GM18867 (cell line): ENCODE measurements at regions not wholly inside any gene's neighbourhood (a gene's known extent, or its start where the extent isn't known, plus 50 kb on each side); places are given as distances from the start of the nearest gene placed in this dataset.
"Not testable (repeated sequence)": the region's sequence is repeated elsewhere in the genome, so short reads cannot be mapped to it uniquely, and the experiment has no call there.

Experiments used
- ATAC-seq: cut with Tn5 transposase; IDR thresholded peaks from one replicate; pipeline ENCODE4 v1.9.1; 2021; ENCODE audit warnings: mild to moderate bottlenecking, moderate library complexity; ENCODE audit not compliant: unreplicated experiment

- not testable (repeated sequence) for ATAC-seq
Measured at GRCh38 chr22:25504017-25504416, 60.5 kb upstream of the GRK3 start.

- ATAC-seq, result no peak
Measured at GRCh38 chr22:25508161-25508560, 56.3 kb upstream of the GRK3 start.

GRCh38 chr22:25508761-25509321, 55.6 kb upstream of the GRK3 start:
- ATAC-seq, result no peak

GRCh38 chr22:25509374-25509791, 55.1 kb upstream of the GRK3 start:
- no peak for ATAC-seq

- ATAC-seq, result no peak
Measured at GRCh38 chr22:25510876-25511275, 53.6 kb upstream of the GRK3 start.

- no peak for ATAC-seq
Measured at GRCh38 chr22:25511725-25512124, 52.8 kb upstream of the GRK3 start.

- ATAC-seq, result no peak
Measured at GRCh38 chr22:25514436-25515180, 49.9 kb upstream of the GRK3 start.
